HG02678 (cell line): ENCODE measurements at regions not wholly inside any gene's neighbourhood (a gene's known extent, or its start where the extent isn't known, plus 50 kb on each side); places are given as distances from the start of the nearest gene placed in this dataset.

ENCODE experiments used
- ATAC-seq: cut with Tn5 transposase; IDR thresholded peaks from one replicate; pipeline ENCODE4 v1.9.1; 2021; ENCODE audit warnings: mild to moderate bottlenecking, moderate library complexity; ENCODE audit not compliant: unreplicated experiment

DNA sequence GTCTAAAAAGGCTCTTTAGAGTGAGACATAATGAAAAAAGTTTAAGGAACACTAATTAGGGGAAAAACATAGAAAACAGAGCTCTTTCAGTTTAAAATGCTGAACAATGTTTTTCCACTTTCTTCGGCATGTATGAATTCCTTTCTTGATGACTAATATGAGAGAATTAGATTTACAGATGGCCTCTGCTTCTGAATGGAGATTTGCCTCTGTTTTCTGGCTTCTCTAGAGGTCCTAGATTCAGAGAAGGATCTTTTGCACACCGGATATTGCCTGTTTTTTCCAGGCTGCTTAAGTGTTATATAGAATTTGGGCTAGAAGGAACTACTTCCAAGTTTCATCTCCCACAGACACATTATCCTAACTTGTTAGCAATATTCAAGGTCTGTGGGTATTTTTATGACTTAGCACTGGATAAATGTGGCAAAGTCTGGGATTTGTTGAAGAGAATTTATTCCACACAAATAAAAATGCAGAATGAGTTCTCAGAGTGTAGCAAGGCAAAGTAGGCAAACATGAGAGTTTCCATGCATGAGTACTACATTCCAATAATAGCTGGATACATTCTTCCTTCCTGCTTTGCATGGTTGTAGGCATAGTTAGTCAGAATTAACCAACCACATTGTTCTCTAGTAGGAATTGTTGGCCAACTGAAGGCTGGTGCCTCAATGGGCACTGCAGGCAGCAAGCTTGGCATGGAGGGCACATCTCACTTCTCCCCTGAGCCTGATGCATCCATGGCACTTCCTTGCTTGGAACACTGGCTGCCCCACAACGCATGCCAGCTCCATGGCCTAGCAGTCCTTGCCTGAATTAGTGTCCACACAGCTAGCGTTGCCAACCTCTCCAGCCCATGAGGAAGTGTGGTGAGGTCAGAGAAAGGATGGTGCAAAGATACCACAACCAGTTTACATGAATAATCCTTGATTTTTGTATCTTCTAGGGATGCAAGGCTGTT, 224.2 kb downstream of the CLIC5 start:
- no peak for ATAC-seq

DNA sequence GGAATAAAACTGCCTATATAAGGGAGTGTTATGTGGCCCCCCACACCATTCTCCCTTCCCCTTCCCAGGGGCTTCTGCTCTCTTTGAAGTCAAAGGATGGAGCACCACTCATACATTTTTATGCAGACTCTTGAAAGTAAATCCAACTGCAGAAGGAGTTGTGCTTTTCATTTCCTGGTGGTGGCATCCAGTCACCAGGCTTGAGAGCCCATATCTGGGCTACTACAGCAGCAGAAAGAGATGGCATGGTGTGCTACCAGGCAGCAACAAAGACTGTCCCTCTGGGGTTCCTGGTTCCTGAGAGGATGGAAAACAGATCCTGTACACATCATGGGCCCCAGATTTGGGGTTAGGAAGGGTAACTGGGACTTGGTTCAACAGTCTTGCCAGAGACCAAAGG, 226.4 kb downstream of the CLIC5 start:
- ATAC-seq = no peak

DNA sequence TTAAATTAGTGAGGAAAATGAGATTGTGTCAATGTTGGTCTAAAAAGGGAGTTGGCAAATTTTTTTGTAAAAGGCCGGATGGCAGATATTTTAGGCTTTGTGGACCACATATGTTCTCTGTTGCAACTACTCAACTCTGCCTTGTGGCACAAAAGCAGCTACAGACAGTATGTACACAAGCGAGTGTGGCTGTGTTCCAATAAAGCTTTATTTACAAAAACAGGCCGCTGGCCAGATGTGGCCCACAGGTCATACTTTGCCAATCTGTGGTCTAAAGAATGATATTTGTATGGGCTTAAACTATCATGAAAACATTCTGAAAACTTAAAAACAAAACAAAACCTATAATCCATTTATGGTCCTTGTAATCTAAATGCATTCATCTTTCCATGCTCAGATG, 228.3 kb downstream of the CLIC5 start:
- no peak for ATAC-seq

DNA sequence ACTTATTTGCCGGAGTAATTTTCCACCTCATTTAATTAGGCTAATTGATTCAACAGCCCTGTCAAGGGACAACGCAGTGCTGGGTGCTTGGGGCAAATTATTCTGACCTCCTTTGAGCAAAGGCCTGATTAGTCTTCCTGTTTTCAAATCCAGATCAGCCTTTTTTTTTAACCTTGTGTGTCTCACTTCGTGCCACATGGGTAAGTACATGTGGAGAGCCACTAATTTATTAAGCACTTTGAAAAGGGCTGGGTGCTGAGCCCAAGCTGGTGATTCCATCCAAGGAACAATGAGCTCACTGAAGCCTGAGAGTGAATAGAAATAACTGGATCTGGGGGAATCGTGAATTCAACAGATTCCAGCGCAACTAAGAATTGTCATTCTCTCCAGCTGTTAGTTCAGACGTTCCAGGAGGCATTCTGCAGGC, 229.3 kb downstream of the CLIC5 start:
- no peak for ATAC-seq

DNA sequence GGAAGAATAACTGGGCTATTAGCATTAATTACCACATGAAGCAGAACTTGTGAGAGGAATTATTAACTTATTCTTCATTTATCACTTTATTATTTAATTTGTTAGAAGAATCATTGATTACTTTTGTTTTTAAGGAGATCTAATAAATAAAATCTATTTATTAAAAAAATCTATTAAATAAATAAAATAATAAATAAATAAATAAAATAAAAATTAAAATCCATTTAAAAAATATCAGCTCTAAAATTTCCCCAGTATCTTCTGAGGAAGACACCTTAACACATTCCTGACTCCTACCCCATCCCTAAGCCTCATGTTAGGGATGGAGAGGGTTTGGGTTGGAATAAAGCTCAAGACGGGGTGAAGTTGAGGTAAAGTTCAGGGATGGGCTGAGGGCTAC, 231.4 kb downstream of the CLIC5 start:
- no peak for ATAC-seq

DNA sequence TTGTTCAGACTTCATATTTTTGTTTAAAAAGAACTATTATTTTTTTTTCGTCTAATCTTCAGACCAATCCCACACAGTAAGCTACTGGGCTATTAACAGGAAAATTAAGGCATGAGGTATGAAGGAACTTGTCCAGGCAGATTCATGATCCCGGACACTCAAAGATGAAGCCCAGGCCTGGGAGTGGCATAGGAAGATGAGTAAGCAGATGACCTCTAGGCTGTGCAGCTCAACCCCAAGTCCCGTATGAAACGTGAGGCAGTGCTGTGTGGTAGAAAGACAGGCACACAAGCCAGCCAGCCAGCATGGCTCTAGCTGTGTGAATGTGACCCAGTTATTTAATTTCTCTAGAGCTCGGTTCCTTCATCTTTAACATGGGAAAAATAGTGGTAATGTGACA, 231.9 kb downstream of the CLIC5 start:
- no peak for ATAC-seq

DNA sequence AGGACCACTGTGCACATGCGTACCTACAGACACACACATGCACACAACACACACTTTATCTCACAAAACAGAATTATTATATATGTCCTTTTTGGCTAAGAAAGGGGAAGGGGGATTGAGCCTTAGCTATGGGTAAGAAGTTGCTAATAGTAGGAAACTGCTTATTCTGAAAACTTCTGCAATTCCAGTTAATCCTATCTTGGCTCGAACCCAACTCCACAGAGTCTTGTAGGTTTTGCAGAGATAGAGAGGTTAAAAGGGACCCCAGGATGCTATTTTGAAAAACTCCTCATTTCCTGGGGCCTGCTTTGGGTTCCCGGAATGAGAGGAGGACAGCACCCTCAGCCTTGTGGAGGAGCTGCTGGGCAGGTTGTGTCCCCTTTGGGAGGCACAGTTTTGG, 233.8 kb downstream of the CLIC5 start:
- no peak for ATAC-seq

DNA sequence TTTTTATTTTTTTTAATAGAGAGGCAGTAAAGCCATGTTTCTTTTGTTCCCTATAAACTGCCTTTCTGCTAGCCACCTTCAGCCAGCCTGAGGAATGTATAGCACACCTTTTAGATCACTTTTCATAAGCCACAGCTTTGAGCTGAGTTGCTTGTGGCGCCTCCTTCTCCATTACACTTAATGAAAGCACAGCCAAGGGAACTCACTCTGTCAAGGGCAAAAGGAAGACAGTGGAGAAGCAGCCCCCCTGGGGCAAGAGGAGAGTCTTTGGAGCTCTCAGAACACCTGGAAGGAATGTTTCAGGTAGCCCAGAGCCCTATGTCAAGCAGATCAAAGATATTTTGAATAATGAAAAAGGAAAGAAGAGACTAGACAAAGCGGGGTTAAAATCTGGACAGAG, 235.1 kb downstream of the CLIC5 start:
- ATAC-seq = no peak

DNA sequence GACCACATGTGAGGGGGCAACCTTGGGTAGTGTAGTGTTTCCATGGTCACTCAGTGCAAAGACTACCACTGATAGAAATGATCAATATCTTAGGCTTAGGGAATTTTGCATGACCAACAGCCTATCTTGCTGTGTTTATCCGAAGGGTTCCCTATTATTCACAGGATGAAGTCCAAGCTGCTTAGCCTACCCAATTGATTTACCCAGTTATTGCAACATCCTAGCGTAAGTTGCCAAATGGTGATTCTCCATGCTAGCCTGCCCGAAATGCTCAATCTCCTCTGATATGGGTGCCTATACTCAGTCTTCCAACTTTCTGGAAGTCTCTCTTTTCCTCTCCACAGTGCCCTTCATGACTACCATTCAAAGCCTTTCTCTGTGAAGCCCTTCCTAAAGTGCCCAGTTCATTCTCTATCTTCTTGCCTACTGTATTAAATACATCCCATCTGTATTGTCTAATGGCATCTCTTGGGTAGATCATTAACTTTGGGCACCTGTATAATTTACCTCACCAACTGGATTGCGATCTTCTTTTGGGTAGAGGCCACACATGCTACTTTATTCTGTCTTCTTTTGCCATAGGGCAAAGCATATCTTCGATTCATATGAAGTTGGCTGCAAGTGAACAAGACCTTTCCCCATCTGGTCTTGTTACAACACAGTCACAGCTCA, 240.5 kb downstream of the CLIC5 start:
- no peak for ATAC-seq

DNA sequence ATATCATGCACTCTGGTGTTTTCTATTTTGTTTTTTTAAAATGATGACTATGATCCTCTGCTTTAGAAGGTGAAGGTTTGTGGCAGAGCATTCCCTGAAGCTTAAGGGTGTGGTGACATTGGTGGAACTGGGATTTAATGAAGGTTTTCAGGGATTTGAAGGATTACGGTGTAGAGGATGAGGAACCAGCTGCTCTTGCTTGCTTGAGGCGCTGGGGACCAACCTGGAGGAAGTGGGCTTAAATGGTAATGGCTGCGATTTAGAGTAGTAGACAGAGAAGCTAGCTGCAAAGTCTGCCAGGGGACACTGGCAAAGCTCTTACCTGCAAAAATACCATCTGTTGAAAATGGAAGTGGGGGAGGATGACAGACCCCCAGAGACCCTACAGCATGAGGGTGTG, 241.8 kb downstream of the CLIC5 start:
- no peak for ATAC-seq

DNA sequence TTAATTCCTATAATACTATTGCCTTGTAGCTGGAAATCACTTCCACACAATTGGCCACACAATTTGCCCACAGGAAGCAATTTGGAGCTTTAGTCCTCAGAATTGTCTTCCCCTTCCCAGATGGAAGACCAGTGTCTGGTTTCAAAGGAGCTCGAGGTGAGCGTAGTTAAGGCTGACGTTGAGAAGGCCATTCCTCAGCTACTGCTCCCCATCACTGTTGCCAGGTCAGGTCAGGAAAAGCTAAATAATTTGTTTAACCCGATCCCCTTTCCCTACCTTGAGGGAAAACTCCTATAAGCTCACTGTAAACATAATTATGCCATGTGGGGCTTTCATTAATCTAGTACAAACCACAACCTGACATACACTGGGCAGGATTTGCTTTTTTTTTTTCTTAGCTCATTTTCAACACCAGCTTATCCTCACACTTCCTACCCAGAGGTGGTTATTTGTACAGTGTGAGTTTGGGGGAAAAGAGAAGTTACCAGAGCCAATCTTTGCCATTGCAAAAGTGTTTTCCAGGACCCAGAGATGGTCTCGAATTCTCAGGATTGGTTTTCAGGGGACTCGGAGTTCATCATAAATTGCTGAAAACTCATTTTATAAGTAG, 242.7 kb downstream of the CLIC5 start:
- ATAC-seq = no peak

DNA sequence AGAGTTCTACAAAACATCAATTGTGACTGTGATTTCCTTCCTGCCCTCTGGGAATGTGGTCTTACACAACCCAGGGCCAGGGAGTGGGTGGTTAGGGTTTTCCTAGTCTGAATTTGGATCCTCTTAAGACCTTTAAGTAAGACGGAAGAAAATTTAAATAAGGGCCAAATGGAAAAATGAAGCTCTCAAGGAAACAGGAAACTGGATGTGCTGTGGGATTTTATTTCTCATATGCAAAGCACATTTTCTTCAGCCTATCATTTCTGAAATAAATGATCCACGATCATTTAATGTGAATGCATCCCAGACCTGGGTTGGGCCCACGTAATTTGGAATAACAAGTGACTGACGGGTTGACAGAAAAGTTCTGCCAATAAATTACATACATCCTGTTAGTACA, 243.6 kb downstream of the CLIC5 start:
- no peak for ATAC-seq

DNA sequence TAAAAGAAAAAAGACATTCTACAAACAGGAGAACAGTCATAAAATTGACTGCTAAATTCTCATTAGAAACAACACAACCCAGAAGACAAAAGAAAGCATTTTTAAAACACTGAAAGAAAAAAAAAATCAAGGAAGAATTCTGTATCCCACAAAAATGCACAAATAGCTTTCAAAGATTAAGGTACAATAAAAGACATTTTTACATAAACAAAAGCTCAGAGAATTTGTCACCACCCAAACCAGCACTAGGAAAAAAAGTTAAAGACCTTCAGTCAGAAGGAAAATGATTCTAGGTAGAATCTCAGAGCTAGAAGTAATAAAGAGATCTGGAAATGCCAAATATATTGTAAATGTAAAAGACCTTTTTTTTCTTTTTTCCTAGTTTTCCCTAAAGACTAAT, 252.4 kb downstream of the CLIC5 start:
- ATAC-seq = no peak

DNA sequence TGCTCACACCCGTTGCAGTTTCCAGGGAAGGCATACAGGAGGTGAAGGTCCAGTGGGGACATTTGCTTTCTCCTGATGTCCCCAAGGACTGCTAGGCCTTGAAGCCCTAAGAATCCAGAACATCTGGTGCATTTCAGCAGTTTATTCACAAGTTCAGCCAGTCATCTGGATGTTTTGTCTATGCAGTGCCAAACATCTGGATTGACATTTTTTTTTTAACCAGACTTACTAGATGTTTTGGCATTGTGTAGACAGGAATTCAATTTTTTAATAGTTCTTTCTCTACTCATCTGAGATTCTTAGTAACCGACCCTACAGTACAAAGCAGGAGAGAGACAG, 256.2 kb downstream of the CLIC5 start:
- no peak for ATAC-seq

DNA sequence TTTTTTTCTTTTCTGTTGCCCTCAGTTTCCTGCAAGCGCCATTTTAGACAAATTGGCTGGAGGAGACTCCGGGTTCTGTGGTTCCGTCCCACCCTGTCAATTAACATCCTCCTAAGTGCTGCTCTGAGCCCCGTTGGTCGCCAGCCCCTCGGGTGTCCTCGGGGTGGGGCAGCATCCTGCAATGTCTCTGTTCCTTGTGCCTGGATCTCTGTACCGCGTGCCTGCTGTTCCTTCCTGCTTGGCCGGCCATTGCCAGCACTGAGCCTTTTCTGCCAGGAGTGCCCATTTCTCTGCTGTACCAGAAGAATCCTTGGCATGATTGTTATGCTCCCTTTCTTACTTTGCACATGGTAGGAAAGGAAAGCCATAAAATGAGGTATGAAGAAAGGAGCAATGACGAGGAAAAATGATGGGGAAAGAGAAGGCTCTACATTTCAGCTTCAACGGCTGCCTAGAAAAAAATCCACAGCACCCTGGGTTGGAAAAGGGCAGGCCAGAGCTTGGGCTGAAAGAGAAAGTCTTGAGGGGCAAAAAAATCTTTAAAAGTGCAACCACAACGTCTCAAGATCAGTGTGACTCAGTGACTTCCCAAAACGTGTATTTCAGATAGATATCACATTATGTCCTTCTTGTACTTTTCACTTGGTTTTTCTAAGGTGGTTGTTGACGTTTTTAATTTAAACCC, 256.7 kb downstream of the CLIC5 start:
- ATAC-seq = no peak

DNA sequence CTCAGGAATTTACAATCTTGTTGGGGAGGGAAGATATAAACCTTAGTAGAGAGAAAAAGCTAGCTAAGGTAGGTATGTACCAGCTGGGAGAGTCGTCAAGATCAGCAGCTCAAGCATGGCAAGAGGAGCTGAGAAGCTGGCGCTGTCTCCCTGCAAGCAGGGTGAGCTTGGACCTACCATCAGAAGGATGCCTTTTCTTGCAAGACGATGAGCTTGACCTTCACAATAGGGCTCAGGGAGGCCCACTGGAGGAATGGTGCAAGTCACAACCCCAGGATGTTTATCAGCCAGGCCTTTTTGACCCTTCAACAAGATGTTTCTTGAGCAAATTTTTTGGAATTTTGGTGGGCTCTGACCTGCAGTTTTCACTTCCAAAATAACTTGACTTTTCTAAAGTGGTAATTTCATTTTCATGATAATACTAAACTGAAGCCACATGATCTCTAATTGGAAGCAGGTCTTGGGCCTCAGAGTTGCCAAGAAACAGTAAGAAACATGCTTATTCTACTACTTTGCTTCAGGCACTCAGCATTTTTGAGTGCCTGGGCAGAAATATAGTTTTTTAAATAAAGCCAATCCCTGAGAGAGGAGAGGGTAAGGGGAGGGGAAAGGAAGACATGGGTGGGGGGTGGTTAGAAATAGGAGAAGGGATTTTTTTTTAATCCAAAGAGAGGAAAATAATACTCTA, 258.1 kb downstream of the CLIC5 start:
- ATAC-seq = no peak

DNA sequence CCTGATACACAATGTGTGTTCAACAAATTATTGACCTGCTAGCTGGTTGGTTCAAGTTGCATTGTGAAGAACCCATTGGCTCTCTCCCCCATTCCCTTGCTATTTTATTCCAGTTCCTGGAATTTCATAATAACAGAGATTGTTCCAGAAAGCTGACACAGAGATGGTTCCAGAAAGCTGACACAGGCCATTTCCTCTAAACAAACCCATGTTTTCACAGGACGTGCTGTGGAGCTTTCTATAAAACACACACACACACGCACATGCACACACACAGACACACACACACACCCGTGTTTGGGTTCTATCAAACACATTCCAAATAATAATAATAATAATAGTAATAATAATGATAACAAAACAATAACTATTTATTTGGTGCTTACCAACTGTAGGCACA, 259.1 kb downstream of the CLIC5 start:
- no peak for ATAC-seq

DNA sequence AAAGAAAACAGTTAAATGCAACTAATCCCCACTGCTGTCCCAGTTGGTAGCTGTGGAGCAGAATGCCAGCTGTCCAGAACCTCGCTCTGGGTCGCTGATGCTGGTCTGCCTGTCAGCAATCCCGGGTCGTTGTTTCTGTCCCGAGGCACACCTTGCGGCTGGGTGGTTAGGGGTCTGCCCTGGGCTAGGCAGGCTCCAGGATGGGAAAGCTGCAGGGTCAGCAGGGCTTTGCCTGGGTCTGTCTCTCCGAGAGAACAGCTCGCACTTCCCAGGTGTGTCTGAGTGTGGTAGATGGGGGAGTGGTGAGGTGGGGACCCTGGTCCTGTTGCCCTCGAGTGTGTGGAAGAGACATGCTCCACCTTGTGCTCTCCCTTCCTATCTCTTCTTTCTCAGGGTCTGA, 261.2 kb downstream of the CLIC5 start:
- ATAC-seq = no peak

DNA sequence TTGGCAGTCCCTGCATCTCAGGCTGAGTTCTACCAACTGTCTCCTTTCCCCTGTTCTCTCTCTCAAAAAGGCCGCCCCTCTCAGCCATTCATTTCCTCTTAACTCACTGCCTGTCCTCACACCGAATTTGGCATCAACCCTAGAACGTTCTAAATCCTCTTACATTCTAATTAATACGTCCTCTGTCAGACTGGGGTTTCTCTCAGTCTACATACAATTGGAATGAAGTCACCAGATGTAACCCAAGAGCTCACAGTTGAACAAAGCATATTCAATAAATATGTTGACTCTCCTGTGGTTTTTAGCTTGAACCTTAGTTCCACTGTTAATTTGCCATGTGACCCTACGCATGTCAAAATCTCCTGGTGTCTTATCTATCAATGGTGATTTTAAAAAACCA, 269.6 kb downstream of the CLIC5 start:
- ATAC-seq = no peak

DNA sequence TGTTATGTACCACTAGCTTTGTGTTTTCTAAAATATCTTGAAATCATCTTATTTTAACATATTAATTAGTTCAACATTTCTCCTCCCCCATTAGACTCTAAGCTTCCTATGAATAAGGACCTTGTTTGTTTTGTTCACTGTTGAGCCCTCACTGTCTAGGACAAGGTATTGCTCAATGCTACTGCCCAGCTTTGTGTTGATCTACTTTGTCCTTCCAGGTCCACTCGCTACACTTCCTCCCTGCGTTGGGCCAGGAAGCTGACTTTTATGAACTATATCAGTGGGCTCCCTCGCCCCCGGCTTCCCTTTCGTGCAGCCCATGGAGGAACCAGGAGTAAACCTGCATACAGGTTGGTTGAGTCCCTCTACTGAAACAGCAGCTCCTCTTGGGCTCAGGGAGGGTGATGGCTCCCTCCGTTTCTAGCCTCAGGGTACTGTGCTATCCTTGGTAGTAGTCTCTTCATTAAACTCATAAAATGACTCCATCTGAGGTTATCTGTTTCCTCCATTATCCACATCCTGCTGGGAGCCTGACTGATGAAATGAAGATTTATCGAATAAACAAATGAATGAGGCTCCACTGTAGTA, 272.5 kb downstream of the CLIC5 start:
- ATAC-seq = no peak

DNA sequence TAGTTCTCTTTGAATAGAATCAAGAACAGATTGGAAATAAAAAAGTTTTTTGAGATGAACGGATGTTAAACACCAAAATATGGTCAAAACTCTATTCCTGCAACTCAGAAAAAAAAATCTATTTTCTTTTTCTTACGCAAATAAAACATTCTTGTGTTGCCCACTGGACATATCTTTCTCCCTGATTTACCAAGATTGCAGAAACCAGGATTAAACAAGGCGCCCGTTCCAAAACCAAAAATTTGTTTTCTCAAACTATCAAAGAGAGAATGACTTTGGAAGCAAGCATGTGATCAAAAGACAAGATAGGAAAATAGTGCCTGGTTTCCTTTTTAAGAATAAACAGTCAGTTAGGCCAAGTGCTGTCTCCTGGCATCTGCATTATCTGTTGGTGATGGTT, 273.1 kb downstream of the CLIC5 start:
- no peak for ATAC-seq
